ENCODE measurements at regions not wholly inside any gene's neighbourhood (a gene's known extent, or its start where the extent isn't known, plus 50 kb on each side); places are given as distances from the start of the nearest gene placed in this dataset.

DNA sequence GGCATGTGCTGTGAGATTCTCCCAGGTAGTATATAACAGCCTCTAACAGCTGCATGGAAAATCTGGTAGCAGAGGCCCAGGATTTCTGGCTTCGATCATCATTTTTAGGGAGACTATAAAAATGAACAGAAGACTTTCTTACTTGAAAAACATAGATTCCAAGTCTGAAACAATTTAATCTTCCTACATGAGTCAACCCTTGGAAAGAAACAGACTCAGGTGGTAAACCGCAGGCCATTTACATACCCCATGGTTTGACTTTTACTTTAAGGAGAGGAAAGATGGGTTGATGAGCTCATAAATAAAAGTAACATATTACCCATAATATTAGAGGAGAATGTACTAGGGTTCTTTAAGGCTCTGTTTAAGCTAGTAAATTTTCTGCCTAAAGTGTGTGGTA is 121.6 kb downstream of the CYSLTR2 start:
- no peak overlapping the region for H3K27ac ChIP-seq
- ATAC-seq: no peak

GRCh38 chr13:48775804-48776203 is 122.1 kb downstream of the CYSLTR2 start:
- no peak overlapping the region for H3K27ac ChIP-seq
- ATAC-seq: no peak
- peaks cover 0 to 11% of the 10 kb centered on the region in 2 donors for H3K9me3 ChIP-seq
- intact Hi-C loops (cut with DNase I): no loop called here
- H3K27me3 ChIP-seq: no peaks in the 10 kb centered on the region
- no peak for TF ChIP-seq CTCF (IDR thresholded peaks at IDR 0.05)
- no peaks in the 10 kb centered on the region for H3K4me1 ChIP-seq
- H3K36me3 ChIP-seq: no peaks in the 10 kb centered on the region
- no peak overlapping the region for H3K4me3 ChIP-seq
- DNase-seq: no peak

More for the DNA sequence above, 121.6 kb downstream of the CYSLTR2 start:
- Histone ChIP-seq H3K36me3 (no peaks in the 10 kb centered on the region), H3K27me3 (no peaks in the 10 kb centered on the region), H3K4me3 (no peak overlapping the region), H3K9me3 (peaks cover 0 to 6% of the 10 kb centered on the region in 2 donors), H3K4me1 (no peaks in the 10 kb centered on the region)
- no peak for DNase-seq
- no peak for TF ChIP-seq CTCF (IDR thresholded peaks at IDR 0.05)
- intact Hi-C loops (cut with DNase I): no loop called here

DNA sequence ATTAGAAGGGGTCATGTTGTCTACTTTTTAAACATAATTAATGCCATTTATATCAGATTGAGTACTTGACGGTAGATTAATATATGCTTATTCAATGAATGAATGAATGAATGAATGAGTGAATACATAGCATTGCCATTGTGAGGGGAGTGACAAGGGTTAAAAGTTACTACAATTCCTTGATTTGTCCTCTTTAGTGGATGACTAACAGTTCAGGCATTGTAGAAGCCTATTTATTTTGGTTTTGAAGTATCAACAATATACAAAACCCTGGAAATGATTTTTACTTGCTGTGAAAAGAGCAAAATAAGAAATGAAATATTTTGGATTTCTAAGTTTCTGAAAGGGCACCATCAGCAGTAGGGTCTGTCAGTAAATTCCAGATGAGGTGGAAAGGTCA is 122.7 kb downstream of the CYSLTR2 start:
- H3K36me3 ChIP-seq: no peaks in the 10 kb centered on the region
- H3K4me1 ChIP-seq: no peaks in the 10 kb centered on the region
- ATAC-seq: no peak
- DNase-seq: no peak
- H3K9me3 ChIP-seq: peaks cover 0 to 17% of the 10 kb centered on the region in 2 donors
- intact Hi-C loops (cut with DNase I): no loop called here
- H3K4me3 ChIP-seq: no peak overlapping the region
- H3K27me3 ChIP-seq: no peaks in the 10 kb centered on the region
- no peak overlapping the region for H3K27ac ChIP-seq
- TF ChIP-seq CTCF (IDR thresholded peaks at IDR 0.05): no peak

GRCh38 chr13:48778610-48779009 is 124.9 kb downstream of the CYSLTR2 start:
- no peak overlapping the region for H3K27ac ChIP-seq
- intact Hi-C loops (cut with DNase I): no loop called here
- no peak for ATAC-seq
- peaks cover 0 to 15% of the 10 kb centered on the region in 2 donors for H3K4me1 ChIP-seq
- no peak for DNase-seq
- H3K4me3 ChIP-seq: no peak overlapping the region
- H3K9me3 ChIP-seq: peaks cover 0 to 20% of the 10 kb centered on the region in 2 donors
- no peaks in the 10 kb centered on the region for H3K27me3 ChIP-seq
- TF ChIP-seq CTCF (IDR thresholded peaks at IDR 0.05): no peak
- no peaks in the 10 kb centered on the region for H3K36me3 ChIP-seq

DNA sequence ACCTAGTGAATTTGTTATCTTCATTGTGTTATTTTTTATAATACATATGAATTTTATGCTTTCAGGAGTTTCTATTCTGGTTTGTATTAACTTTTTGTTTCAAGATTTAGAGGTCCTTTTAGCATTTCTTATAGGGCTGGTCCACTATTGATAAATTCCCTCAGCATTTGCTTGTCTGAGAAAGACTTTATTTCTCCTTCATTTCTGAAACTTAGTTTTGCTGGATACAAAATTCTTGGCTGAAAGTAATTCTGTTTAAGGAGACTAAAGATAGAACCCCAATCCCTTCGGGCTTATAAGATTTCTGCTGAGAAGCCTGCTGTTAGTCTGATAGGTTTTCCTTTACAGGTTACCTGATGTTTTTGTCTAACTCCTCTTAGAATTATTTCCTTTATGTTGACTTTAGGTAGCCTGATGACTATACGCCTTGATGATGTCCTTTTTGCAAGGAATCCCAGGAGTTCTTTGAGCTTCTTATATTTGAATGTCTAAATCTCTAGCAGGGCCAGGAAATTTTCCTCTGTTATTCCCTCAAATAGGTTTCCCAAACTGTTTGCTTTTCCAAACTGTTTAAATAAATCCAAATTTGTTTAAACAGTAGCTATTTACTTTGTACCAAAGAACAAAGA is 127.1 kb downstream of the CYSLTR2 start:
- Histone ChIP-seq H3K27ac (no peak overlapping the region), H3K9me3 (peaks cover 0 to 20% of the 10 kb centered on the region in 2 donors), H3K27me3 (no peaks in the 10 kb centered on the region), H3K4me1 (peaks cover 0 to 22% of the 10 kb centered on the region in 2 donors), H3K36me3 (no peaks in the 10 kb centered on the region), H3K4me3 (no peak overlapping the region)
- intact Hi-C loops (cut with DNase I): no loop called here
- ATAC-seq (no peak), DNase-seq (no peak)
- no peak for TF ChIP-seq CTCF (IDR thresholded peaks at IDR 0.05)
